ENCODE measurements at regions not wholly inside any gene's neighbourhood (a gene's known extent, or its start where the extent isn't known, plus 50 kb on each side); places are given as distances from the start of the nearest gene placed in this dataset.

DNA sequence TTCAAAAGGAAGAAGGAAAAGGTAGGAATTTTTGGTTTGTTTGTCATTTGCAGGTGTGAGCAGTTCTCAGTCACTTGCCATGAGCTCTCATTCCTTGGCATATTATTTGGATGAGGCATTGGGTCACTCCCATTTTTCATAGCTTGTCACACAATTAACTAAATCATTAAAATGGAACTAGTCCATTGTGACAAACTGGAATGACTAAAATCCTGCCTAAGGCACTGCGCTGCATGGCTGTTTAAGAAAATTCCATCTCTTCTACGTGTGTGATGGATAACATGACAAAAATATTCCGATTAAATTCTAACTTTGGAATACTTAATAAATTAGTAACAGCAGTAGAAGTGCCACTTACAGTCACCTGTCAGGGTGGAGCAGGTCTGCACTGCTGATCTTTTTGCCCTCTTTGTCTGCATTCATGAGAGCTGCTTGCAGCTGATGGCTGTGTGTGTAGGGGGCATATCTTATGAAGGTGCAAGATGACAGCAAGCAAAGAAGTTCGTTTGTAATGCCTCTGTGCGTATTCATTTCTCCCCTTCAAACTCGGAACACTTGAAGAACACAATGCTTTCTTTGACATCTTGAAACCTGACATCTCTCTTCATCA lies 1292.6 kb upstream of the MAP3K7 start:
- H2BK12ac ChIP-seq (ENCODE audit: insufficient read length, low read depth, low read length): no peak overlapping the region
- no peak overlapping the region for H3K27ac ChIP-seq (ENCODE audit: insufficient read length, low read depth, low read length)
- H3K4me1 ChIP-seq (ENCODE audit: insufficient read depth, low read length): no peaks in the 10 kb centered on the region
- peaks cover 9 to 11% of the 10 kb centered on the region in 2 experiments for H3K9me3 Mint-ChIP-seq
- no peaks in the 10 kb centered on the region for H3K4me1 Mint-ChIP-seq
- no peaks in the 10 kb centered on the region for H3K79me1 ChIP-seq (ENCODE audit: insufficient read depth, low read depth, low read length, poor library complexity, severe bottlenecking)
- no peak overlapping the region for H3T11ph ChIP-seq (ENCODE audit: low read length)
- H3K23ac ChIP-seq (ENCODE audit: insufficient read length, low read depth, low read length): no peak overlapping the region
- H3K56ac ChIP-seq (ENCODE audit: insufficient read length, low read depth, low read length): no peak overlapping the region
- H2AK5ac ChIP-seq (ENCODE audit: insufficient read length, low read length): no peak overlapping the region
- no peak overlapping the region for H2BK15ac ChIP-seq (ENCODE audit: low read depth, low read length)
- no peak overlapping the region for H3K18ac ChIP-seq (ENCODE audit: insufficient read length, low read depth, low read length)
- no CpG with 5 or more reads among the region's 6 CpGs for WGBS (ENCODE audit: extremely low coverage, insufficient read length, low lambda C conversion rate)
- H3K14ac ChIP-seq (ENCODE audit: insufficient read depth, low read length): no peak overlapping the region
- no peak overlapping the region for H4K91ac ChIP-seq (ENCODE audit: insufficient read length, low read depth, low read length)
- no peak overlapping the region for H2BK120ac ChIP-seq (ENCODE audit: low read depth, low read length, poor library complexity, severe bottlenecking)
- H3K4me2 ChIP-seq (ENCODE audit: insufficient read depth, insufficient read length, low read length): no peak overlapping the region
- no peaks in the 10 kb centered on the region for H3K9me3 ChIP-seq (ENCODE audit: control insufficient read depth, low read depth, low read length)
- H3K27ac Mint-ChIP-seq: no peak overlapping the region
- H4K5ac ChIP-seq (ENCODE audit: insufficient read length, low read depth, low read length): no peak overlapping the region
- peak overlapping the region; percentile 8 for H2AFZ ChIP-seq (ENCODE audit: low read length)
- H3K79me2 ChIP-seq (ENCODE audit: insufficient read depth, low read length): no peaks in the 10 kb centered on the region
- no peak overlapping the region for H2BK5ac ChIP-seq (ENCODE audit: insufficient read length, low read length)
- no peak overlapping the region for H2BK20ac ChIP-seq (ENCODE audit: low read depth, low read length, poor library complexity, severe bottlenecking)
- H4K8ac ChIP-seq (replicated peaks; ENCODE audit: insufficient read length, low read depth, low read length): no peak overlapping the region
- no peak overlapping the region for H3K4me3 Mint-ChIP-seq
- H4K20me1 ChIP-seq (ENCODE audit: control insufficient read depth, insufficient read depth, insufficient read length): no peaks in the 10 kb centered on the region
- TF ChIP-seq, protein P1, sequence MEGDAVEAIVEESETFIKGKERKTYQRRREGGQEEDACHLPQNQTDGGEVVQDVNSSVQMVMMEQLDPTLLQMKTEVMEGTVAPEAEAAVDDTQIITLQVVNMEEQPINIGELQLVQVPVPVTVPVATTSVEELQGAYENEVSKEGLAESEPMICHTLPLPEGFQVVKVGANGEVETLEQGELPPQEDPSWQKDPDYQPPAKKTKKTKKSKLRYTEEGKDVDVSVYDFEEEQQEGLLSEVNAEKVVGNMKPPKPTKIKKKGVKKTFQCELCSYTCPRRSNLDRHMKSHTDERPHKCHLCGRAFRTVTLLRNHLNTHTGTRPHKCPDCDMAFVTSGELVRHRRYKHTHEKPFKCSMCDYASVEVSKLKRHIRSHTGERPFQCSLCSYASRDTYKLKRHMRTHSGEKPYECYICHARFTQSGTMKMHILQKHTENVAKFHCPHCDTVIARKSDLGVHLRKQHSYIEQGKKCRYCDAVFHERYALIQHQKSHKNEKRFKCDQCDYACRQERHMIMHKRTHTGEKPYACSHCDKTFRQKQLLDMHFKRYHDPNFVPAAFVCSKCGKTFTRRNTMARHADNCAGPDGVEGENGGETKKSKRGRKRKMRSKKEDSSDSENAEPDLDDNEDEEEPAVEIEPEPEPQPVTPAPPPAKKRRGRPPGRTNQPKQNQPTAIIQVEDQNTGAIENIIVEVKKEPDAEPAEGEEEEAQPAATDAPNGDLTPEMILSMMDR (conservative IDR thresholded peaks at IDR 0.05): no peak
- no peak overlapping the region for H3K4ac ChIP-seq (ENCODE audit: low read depth, low read length)
- no peaks in the 10 kb centered on the region for H3K23me2 ChIP-seq (ENCODE audit: insufficient read length, low read depth, low read length, poor library complexity, severe bottlenecking)
- DNase-seq: no peak
- H3K36me3 Mint-ChIP-seq (ENCODE audit: insufficient read depth in 1 of 3, low read depth in 3 of 3): peaks cover 0 to 5% (median 0%) of the 10 kb centered on the region in 3 experiments; a peak in 1 of 7 replicates
- H3K27me3 ChIP-seq (ENCODE audit: insufficient read depth, low read length): no peaks in the 10 kb centered on the region
- H3K9ac ChIP-seq (ENCODE audit: extremely low read depth, insufficient read length, low read length): no peak overlapping the region
- no peaks in the 10 kb centered on the region; the same call in 1 of the 2 replicates for H3K27me3 Mint-ChIP-seq (ENCODE audit: low read depth)

All from H9 (cell line).